Ishikawa (cell line): ENCODE measurements at regions not wholly inside any gene's neighbourhood (a gene's known extent, or its start where the extent isn't known, plus 50 kb on each side); places are given as distances from the start of the nearest gene placed in this dataset.

Experiments
- EGR1 ChIP-seq: IDR thresholded peaks from 2 replicates; pipeline ENCODE4 v1.6.1; 2012
- NFIC ChIP-seq: IDR thresholded peaks from 2 replicates; pipeline ENCODE4 v1.6.1; 2012
- REST ChIP-seq: IDR thresholded peaks from 2 replicates; pipeline ENCODE4 v1.6.1; 2012; ENCODE audit warnings: low read depth, mild to moderate bottlenecking
- TAF1 ChIP-seq: IDR thresholded peaks from 2 replicates; pipeline ENCODE4 v1.6.1; 2012; ENCODE audit warnings: low read depth, mild to moderate bottlenecking
- USF1 ChIP-seq: IDR thresholded peaks from 2 replicates; pipeline ENCODE4 v1.6.1; 2012
- TF ChIP-seq, protein P1 (sequence below): IDR thresholded peaks from 2 replicates; pipeline ENCODE4 v1.6.1; 2012

DNA sequence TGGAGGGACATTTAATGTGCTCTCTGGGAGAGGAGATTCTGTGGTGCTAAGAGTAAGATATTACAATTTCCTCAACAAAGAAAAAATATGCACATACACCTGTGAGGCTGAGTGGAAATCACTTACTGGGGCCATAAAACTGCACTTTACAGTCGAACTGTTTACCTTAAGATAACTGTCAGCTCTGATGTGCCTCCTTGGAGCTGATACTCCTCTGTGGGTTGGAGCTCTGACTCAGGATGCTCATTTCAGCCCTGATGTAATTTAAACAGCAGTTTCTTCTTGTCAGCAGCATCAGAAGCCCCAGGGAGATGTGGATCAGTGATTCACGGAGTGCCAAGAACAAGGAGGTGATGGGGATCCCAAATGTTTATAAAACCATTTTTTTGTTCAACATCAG lies 241.9 kb upstream of the SFRP2 start:
- TF ChIP-seq USF1 (no peak), TAF1 (no peak), REST (no peak), EGR1 (no peak), NFIC (no peak)
- TF ChIP-seq, protein P1, sequence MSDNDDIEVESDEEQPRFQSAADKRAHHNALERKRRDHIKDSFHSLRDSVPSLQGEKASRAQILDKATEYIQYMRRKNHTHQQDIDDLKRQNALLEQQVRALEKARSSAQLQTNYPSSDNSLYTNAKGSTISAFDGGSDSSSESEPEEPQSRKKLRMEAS: no peak
